Fibroblast of gingiva (primary cell): ENCODE measurements at regions not wholly inside any gene's neighbourhood (a gene's known extent, or its start where the extent isn't known, plus 50 kb on each side); places are given as distances from the start of the nearest gene placed in this dataset.
"Not testable (repeated sequence)": the region's sequence is repeated elsewhere in the genome, so short reads cannot be mapped to it uniquely, and the experiment has no call there.

ENCODE experiments used
- DNase-seq: peaks from one replicate; pipeline ENCODE4 v3.0.0-alpha.2; 2011; ENCODE audit warnings: low read depth

DNA sequence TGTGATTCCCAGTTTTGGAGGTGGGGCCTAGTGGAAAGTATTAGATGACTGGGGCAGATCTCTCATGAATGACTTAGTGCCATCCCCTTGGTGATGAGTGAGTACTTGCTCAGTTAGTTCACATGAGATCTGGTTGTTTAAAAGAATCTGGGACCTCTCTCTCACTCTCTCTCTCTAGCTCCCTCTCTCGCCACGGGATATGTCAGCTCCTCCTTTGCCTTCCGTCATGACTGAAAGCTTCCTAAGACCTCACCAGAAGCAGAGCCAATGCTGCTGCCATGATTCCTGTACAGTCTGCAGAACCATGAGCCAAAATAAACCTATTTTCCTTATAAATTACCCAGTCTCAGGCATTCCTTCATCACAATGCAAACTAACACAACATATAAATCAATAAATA lies 176.7 kb downstream of the PRELID2 start:
- no peak for DNase-seq

DNA sequence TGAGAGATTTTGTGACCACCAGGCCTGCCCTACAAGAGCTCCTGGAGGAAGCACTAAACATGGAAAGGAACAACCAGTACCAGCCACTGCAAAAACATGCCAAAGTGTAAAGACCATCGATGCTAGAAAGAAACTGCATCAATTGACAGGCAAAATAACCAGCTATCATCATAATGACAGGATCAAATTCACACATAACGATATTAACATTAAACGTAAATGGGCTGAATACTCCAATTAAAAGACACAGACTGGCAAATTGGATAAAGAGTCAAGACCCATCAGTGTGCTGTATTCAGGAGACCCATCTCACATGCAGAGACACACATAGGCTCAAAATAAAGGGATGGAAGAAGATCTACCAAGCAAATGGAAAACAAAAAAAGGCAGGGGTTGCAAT lies 182.4 kb downstream of the PRELID2 start:
- not testable (repeated sequence) for DNase-seq

DNA sequence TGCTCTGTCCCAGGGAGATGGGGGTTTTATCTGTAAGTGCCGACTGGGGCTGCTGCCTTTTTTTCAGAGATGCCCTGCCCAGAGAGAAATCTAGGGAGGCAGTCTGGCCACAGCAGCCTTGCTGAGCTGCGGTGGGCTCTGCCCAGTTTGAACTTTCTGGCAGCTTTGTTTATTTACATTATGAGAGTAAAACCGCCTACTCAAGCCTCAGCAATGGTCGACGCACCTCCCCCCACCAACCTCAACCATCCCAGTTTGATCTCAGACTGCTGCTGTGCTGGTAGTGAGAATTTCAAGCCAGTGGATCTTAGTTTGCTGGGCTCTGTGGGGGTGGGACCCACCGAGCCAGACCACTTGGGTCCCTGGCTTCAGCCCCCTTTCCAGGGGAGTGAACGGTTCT lies 188.0 kb downstream of the PRELID2 start:
- not testable (repeated sequence) for DNase-seq

DNA sequence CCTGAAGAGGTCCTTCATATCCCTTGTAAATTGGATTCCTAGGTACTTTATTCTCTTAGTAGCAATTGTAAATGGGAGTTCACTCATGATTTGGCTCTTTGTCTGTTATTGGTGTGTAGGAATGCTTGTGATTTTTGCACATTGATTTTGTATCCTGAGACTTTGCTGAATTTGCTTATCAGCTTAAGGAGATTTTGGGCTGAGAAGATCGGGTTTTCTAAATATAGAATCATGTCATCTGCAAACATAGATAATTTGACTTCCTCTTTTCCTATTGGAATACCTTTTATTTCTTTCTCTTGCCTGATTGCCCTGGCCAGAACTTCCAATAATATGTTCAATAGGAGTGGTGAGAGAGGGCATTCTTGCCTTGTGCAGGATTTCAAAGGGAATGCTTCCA lies 191.9 kb downstream of the PRELID2 start:
- DNase-seq: not testable (repeated sequence)

DNA sequence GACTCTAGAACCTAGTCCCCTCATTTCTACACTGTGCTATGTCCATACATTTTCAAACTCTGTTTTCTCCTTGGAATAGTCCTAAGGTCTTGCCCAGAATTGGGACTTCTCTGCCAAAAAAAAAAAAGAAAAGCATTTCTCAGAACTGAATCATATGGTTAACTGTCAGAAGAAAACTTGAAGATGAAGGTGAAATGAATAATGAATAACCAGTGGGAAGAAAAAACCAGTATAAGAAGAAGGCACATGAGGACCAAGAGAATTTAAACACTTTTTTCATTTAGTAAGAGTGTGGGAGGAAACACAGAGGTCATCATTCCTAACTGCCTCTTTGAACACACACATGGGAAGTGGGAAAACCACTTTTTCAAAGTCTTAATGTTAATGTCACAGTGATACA lies 197.7 kb downstream of the PRELID2 start:
- DNase-seq: no peak

DNA sequence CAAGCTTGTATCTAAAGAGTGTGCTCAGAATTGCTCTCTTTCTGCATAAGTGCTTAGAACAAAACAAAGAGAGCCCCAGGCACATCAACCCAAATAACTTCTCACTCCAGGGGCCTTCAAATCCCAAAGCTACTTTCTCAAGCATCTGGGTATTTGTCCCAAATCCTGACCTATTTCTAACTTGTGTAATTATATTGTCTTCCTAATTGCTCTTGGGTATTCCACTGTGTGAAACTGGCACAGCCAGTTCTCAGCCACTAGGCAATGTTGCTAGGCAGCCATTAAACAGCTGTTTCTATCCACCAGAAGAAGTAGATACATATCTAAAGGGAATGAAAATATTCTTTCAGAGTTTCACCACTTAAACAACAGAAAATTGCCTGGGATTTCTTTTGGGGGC lies 198.8 kb downstream of the PRELID2 start:
- DNase-seq: no peak

DNA sequence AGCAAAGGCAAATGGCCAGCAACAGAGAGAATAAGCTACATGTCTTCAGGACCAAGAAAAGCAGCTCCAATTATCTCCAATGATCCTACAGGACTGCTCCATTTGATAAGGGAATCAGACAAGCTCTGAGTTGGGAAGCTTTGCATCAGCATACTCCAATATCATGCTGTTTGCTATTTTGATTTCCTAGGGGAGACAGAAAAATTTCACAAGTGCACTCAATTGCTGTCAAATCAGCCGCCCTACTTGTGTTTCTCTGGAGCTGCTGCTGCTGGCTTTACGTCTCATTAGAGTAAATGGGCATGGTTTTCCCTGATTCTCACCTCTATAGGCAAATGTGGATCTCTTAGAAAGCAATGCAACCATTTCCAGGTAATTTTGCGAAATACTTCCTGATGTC lies 201.7 kb downstream of the PRELID2 start:
- no peak for DNase-seq

DNA sequence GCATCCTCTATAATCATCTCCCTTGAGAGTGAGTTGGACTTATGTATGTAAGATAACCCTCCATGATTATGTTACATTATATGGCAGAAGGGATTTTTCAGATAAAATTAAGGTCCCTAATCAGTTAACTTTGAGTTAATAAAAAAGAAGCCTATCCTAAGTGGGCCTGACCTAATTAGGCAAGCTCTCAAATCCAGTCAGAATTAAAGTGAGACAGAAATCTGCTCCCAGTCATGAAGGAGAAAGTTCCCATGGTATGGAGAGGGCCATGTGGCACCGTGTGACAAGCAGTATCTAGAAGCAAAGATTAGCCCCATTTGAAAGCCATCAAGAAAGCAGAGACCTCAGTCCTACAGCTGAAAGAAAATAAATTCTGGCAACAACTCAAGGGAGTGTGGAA lies 202.4 kb downstream of the PRELID2 start:
- DNase-seq: no peak

DNA sequence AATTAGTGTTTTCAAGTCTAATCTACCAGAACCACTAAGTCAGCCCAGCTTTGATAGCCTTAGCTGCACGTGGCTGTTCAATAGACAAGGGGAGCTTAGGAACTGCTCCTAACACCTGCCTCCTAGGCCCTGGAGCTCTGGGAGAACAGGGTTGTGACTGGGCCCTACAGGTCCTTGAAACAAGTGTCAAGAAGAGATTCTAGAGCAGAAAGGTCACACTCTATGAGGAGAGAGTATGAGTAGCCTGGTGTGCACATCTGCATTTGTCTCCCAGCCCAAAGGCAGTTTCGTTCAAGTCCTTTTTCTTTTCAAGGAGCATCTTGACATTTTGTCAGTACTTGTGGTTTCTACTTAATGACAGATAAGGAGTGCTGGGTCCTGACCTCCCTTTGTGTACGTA lies 206.1 kb downstream of the PRELID2 start:
- DNase-seq: no peak

DNA sequence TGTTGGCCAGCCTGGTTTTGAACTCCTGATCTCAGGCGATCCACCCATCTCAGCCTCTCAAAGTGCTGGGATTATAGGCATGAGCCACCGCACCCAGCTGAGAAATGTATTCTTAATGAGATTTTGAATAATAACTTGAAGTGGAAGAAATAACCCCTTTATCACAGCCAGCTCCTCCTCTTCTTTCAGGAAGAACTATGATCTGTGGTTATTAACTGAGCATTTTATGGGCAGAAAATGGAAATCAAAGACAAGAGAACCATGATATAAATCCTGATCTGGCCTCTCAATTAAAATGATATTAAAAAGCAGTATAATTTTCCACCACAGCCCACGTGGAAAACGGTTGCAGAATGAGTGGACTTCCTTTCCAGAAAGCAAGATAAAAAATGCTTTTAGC lies 206.6 kb downstream of the PRELID2 start:
- DNase-seq: no peak

DNA sequence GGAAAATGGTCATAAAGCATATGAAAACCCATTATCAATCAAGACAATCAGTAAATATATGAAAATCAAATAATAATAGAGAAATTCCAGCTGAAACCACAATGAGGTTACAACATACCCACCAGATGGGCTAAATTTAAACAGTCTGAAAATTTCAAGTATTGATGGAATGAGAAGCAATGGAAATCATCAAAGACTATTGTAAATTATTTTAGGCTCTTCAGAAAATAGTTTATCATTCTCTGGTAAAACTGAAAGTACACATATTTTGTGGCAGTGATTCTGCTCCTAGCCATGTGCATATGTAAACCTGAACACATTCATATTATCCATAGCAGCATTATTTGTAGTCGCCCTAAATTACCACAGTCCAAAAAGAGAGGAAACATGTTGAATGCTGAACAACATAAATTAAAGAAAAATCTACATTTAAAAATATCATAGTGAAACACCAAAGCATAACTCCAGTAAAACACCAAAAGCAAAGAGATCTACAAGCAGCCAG lies 215.3 kb downstream of the PRELID2 start:
- peak; percentile 31 for DNase-seq

DNA sequence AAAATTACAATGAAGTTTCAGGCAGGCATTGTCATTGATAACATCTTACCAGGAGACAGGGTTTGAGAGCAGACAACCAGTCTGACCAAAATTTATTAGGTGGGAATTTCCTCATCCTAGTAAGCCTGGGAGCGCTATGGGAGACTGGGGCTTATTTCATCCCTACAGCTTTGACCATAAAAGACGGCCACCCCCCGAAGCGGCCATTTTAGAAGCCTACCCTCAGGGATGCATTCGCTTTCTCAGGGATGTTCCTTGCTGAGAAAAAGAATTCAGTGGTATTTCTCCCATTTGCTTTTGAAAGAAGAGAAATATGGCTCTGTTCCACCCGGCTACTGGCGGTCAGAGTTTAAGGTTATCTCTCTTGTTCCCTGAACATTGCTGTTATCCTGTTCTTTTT lies 218.4 kb downstream of the PRELID2 start:
- DNase-seq: not testable (repeated sequence)

DNA sequence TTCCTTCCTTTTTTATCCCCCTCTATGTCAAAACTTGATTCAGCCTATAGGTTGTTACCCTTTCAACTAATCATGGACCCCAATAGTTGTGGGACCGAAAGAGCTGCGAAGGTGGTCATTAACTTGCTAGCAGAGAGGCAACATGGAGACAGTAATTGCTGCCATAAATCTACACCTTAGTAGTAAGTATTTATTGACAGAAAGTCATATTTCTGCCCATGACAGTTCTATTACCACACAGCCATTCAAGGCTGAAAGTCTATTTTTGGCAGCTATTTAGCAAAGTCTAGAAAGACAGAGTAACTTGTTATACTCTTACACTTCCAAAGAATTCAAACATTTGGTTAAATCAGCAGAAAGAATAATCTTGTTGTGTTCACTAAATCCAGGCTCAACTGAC lies 236.2 kb downstream of the PRELID2 start:
- DNase-seq: no peak

DNA sequence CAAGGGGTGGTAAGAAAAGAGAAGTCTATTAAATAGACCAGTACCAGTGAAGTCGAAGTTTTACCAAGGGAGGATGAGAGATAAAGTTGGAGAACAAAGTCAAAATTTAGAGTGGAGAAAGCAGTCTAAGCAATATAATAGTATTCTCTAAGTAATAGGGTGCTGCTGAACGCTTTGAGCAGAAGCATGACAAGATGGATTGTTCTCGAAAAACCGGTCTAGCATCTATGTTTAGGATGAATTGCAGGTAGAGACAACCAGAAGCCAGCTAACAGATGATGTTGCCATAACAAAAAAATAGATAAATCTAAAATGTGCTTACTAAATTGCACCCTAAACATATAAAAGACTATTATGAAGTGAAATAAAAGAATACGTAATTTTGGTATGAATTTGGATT lies 237.0 kb downstream of the PRELID2 start:
- no peak for DNase-seq

DNA sequence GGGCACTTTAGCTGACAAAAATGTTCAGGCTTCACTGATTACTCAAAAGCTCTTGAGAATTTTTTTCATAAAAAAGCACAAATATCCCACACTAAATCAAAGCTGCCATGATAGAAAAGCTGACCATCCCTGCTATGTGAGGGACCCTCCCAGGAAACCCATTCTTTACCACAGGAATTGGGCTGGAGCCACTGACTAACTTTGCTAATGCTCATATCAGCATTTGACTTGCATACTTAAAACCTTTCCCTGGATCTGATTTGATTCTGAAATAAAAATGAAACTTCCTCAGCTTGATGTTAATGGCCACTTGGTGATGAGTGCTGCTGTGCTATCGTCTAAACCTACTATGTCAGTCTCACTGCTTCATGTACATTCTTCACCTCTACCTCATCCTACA lies 243.6 kb downstream of the PRELID2 start:
- no peak for DNase-seq

DNA sequence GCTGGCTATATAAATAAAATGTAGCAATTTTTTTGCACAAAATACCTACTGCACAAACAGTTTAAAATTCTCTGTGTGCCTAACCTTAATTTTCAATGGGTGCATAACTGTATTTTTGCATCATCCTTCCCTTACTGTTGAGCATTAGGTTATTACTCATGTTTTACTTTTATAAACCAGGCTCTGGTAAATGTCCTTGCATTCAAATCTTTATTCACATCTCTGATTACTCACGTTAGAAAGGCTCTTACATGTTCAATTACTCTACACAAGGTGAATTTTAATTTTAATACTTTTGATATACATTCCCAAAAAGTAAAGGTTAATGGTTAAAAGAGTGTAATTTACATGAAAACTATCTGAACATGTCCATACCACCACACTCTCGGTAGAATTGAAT lies 246.1 kb downstream of the PRELID2 start:
- DNase-seq: no peak

DNA sequence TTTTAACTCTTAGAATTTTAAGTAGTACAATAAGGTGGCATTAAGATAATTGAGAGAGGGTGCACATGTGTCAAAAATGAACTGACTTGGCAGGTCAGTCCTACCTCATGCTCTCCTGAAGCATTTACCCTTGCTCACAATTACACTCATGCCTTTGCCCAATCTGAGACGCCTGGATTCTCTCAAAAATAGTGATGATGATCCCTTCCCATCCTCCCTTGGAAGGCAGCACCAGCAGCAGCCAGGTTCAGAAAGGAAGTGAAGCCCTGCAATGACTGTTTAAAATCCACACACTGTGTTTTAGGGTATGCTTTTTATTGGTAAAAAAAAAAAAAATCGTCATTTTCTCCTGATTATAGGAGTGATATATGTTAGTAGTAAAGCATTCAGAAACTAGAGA lies 246.6 kb downstream of the PRELID2 start:
- no peak for DNase-seq

DNA sequence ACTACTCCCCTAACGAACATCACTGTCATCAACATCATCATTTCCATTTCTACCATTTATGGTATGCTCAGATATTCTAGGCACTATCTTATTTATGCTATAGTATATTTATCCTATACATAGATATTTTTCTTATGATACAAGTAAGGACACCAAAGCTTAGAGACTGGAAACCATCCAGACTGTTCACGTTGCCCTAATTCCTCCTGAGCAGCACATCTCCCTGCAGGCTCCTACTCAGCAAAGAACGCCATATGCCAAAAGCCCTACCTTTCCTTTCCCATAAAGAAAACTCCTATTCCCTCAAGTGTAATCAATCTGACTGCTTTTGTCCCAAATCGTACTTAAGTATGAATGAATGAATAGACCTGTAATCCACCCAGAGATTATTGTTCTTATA lies 247.0 kb downstream of the PRELID2 start:
- no peak for DNase-seq

DNA sequence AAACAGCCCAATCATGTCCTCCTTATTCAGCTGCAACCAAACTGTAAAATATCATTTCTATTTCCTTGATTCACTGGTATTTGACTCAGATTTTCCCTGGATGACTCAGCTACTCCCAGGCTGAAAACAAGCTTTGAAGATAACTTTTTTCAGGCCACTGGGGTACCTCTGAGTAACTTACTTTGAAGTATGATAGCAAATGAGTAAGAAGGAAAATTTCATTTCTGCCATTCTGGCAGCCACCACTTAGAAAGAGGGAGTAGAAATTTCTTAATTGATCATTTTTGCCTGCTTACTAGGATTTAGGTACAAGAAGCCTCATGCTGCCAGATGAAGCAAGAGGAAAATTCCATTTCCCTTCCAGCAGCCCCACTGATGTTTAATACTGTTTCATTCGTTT lies 247.4 kb downstream of the PRELID2 start:
- DNase-seq: peak; percentile 75

DNA sequence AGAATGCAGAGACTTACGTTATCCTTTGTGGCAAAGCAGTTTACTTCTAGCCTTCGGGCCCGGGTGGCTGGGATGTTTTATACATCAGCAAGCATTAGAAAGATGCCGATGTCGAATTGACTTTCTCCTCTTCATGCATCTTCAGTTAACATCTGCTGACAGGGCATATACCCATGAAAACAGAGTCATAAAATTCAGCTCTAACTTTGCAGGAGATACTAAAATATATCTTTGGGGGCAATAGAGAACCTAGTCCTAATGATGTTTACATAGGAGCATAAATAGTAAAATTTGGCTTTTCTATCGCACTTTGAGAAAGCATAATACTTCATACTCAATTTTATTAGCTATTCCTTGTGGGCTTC lies 247.9 kb downstream of the PRELID2 start:
- DNase-seq: no peak

DNA sequence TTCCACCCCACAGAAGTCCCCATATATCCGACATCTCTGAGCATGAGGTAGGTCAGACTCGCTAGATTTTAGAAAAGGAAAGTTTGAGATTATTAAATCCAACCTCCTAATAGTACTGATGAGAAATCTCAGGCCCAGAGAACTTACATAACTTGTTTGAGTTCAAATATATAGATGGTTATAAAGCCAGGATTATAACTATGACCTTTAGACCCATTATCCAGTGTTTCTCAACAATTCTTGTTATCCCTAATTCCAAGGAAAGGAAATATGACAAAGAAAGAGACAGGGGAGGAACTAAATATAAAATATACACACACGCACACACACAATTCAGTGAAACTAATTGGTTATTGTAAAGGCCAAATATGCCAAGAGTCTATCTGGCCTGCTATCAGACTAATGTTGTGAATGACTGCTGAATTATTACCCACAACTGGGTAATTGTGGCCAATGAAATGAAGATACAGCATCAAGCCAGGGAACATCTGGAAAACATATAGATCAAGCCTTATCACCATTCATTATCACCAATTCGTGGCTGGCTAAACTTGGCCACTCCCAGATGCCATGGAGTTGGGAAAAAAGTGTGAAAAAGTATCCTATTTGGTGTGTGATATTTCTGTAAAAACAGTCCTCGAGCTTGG lies 248.4 kb downstream of the PRELID2 start:
- no peak for DNase-seq

DNA sequence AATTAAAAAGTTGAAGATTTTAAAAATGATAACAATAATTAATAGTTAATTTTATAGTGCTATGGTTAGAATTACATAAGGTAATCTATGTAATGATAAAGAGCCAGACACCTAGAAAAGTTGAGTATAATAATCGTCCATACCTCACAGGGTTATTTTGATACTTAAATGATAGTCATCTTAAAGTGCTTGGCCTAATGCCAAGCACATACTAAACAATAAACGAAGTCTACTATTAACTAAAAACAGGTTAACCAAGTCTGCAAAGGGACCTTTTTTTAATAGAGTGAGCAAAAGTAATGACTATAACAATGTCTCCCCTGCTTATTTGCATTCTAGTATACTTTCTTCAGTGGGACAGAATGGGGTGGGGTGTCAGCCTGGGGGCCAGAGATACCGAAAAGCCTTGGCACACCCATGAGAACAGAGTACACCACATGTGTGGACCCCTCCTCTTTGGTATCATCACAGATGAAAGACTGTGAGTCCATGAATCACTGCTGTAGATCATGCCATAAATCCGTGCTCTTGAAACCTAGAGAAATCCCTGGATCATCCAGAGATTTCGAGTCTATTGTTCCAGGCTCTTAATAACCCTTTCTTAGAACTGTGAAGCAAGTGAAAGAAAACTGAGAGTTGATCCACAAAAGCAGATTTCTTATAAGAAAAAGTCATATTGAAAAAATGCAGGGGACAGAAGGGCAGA lies 249.5 kb downstream of the PRELID2 start:
- DNase-seq: no peak

DNA sequence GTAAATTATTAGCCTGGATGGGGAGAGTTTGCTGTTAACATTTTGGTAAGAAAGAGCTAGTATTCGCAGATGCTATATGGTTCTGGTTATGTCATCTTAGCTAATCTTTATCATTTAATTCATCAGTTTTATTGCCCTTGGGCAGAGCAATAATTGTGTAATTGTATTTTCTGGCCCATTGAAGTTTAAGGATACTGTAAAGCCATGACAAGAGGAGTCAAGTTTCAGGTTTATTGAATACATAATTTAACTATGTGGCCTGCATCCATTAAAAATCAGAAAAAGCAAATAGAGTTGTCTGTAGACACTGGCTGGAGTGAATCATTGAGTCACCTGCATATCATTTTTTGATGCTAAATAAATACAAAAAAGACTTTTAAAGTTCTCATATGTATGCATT lies 255.8 kb downstream of the PRELID2 start:
- no peak for DNase-seq
